WTC11 (cell line): ENCODE measurements at regions not wholly inside any gene's neighbourhood (a gene's known extent, or its start where the extent isn't known, plus 50 kb on each side); places are given as distances from the start of the nearest gene placed in this dataset.

Experiments
- ATF1 ChIP-seq: sonication (generic); formaldehyde crosslinking; IDR thresholded peaks from 2 replicates; pipeline ENCODE4 v1.8.1; 2023; ENCODE audit warnings: mild to moderate bottlenecking, moderate library complexity, missing genetic modification reagents
- FOXK1 ChIP-seq: sonication (generic); formaldehyde crosslinking; IDR thresholded peaks from 2 replicates; pipeline ENCODE4 v1.8.0; 2022; ENCODE audit warnings: mild to moderate bottlenecking, moderate library complexity, missing genetic modification reagents
- NR1H2 ChIP-seq: sonication (generic); formaldehyde crosslinking; IDR thresholded peaks from 2 replicates; pipeline ENCODE4 v1.9.0; 2021; ENCODE audit warnings: mild to moderate bottlenecking, moderate library complexity, missing genetic modification reagents
- NR3C1 ChIP-seq: sonication (generic); formaldehyde crosslinking; conservative IDR thresholded peaks from 2 replicates; pipeline ENCODE4 v1.8.1; 2023; ENCODE audit warnings: low read depth, mild to moderate bottlenecking, missing genetic modification reagents
- TEAD4 ChIP-seq: sonication (generic); formaldehyde crosslinking; IDR thresholded peaks from 2 replicates; pipeline ENCODE4 v1.8.0; 2022; ENCODE audit warnings: mild to moderate bottlenecking, missing genetic modification reagents
- ZNF121 ChIP-seq: sonication (generic); formaldehyde crosslinking; IDR thresholded peaks from 2 replicates; pipeline ENCODE4 v1.8.0; 2023; ENCODE audit warnings: missing genetic modification reagents
- ZNF263 ChIP-seq: sonication (generic); formaldehyde crosslinking; IDR thresholded peaks from 2 replicates; pipeline ENCODE4 v1.8.1; 2022; ENCODE audit warnings: low read depth, mild to moderate bottlenecking, moderate library complexity, missing genetic modification reagents
- TF ChIP-seq, protein P1 (sequence below): sonication (generic); formaldehyde crosslinking; IDR thresholded peaks from 2 replicates; pipeline ENCODE4 v1.8.1; 2023; ENCODE audit warnings: mild to moderate bottlenecking, missing genetic modification reagents
- TF ChIP-seq, protein P2 (sequence below): sonication (generic); formaldehyde crosslinking; IDR thresholded peaks from 2 replicates; pipeline ENCODE4 v1.8.0; 2022; ENCODE audit warnings: mild to moderate bottlenecking, missing genetic modification reagents
- TF ChIP-seq, protein P3 (sequence below): fragments of 250-450 bp; sonication (Bioruptor Pico); IDR thresholded peaks from 2 replicates; pipeline ENCODE4 v1.8.0; 2021; ENCODE audit warnings: mild to moderate bottlenecking
- TF ChIP-seq, protein P4 (sequence below): fragments of 200-600 bp; IDR thresholded peaks from 2 replicates; pipeline ENCODE4 v1.8.0; 2022; ENCODE audit warnings: antibody characterized with exemption
- TF ChIP-seq, protein P5 (sequence below): sonication (generic); formaldehyde crosslinking; conservative IDR thresholded peaks from 2 replicates; pipeline ENCODE4 v1.8.1; 2022; ENCODE audit warnings: mild to moderate bottlenecking, missing genetic modification reagents
- TF ChIP-seq, protein P6 (sequence below): sonication (generic); formaldehyde crosslinking; IDR thresholded peaks from 2 replicates; pipeline ENCODE4 v1.8.1; 2022; ENCODE audit warnings: missing genetic modification reagents, borderline replicate concordance
- TF ChIP-seq, protein P7 (sequence below): sonication (generic); formaldehyde crosslinking; IDR thresholded peaks from 2 replicates; pipeline ENCODE4 v1.8.1; 2023; ENCODE audit warnings: mild to moderate bottlenecking, missing genetic modification reagents

DNA sequence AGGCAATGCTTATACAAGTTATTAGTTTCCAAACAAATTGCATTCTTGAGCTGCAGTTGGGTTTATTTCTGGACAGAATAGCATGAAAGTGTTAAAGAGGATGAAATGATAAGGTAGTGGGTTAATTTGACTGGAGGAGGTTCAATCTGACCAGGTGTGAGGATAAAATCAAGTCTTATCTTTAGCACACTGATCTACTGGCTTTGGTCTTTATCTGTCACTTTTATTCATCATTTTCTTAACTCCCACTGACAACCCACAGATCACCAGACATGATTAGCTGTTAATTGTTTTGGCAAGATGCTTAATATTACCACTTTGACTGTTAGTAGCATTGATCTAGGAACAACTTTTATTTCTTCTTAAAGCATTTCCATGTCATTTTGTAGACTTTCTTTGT lies 74.4 kb upstream of the CNTLN start:
- TF ChIP-seq, protein P1, sequence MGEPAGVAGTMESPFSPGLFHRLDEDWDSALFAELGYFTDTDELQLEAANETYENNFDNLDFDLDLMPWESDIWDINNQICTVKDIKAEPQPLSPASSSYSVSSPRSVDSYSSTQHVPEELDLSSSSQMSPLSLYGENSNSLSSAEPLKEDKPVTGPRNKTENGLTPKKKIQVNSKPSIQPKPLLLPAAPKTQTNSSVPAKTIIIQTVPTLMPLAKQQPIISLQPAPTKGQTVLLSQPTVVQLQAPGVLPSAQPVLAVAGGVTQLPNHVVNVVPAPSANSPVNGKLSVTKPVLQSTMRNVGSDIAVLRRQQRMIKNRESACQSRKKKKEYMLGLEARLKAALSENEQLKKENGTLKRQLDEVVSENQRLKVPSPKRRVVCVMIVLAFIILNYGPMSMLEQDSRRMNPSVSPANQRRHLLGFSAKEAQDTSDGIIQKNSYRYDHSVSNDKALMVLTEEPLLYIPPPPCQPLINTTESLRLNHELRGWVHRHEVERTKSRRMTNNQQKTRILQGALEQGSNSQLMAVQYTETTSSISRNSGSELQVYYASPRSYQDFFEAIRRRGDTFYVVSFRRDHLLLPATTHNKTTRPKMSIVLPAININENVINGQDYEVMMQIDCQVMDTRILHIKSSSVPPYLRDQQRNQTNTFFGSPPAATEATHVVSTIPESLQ, result no peak
- TF ChIP-seq, protein P2, sequence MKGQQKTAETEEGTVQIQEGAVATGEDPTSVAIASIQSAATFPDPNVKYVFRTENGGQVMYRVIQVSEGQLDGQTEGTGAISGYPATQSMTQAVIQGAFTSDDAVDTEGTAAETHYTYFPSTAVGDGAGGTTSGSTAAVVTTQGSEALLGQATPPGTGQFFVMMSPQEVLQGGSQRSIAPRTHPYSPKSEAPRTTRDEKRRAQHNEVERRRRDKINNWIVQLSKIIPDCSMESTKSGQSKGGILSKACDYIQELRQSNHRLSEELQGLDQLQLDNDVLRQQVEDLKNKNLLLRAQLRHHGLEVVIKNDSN (CRISPR knock-in tag), result no peak
- TF ChIP-seq, protein P3, sequence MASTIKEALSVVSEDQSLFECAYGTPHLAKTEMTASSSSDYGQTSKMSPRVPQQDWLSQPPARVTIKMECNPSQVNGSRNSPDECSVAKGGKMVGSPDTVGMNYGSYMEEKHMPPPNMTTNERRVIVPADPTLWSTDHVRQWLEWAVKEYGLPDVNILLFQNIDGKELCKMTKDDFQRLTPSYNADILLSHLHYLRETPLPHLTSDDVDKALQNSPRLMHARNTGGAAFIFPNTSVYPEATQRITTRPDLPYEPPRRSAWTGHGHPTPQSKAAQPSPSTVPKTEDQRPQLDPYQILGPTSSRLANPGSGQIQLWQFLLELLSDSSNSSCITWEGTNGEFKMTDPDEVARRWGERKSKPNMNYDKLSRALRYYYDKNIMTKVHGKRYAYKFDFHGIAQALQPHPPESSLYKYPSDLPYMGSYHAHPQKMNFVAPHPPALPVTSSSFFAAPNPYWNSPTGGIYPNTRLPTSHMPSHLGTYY (CRISPR knock-in tag), result no peak
- TF ChIP-seq, protein P4, sequence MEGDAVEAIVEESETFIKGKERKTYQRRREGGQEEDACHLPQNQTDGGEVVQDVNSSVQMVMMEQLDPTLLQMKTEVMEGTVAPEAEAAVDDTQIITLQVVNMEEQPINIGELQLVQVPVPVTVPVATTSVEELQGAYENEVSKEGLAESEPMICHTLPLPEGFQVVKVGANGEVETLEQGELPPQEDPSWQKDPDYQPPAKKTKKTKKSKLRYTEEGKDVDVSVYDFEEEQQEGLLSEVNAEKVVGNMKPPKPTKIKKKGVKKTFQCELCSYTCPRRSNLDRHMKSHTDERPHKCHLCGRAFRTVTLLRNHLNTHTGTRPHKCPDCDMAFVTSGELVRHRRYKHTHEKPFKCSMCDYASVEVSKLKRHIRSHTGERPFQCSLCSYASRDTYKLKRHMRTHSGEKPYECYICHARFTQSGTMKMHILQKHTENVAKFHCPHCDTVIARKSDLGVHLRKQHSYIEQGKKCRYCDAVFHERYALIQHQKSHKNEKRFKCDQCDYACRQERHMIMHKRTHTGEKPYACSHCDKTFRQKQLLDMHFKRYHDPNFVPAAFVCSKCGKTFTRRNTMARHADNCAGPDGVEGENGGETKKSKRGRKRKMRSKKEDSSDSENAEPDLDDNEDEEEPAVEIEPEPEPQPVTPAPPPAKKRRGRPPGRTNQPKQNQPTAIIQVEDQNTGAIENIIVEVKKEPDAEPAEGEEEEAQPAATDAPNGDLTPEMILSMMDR, result no peak
- TF ChIP-seq ZNF263 (CRISPR knock-in tag), result no peak
- TF ChIP-seq FOXK1 (CRISPR knock-in tag), result no peak
- TF ChIP-seq NR1H2 (CRISPR knock-in tag), result no peak
- TF ChIP-seq, protein P5, sequence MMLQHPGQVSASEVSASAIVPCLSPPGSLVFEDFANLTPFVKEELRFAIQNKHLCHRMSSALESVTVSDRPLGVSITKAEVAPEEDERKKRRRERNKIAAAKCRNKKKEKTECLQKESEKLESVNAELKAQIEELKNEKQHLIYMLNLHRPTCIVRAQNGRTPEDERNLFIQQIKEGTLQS (CRISPR knock-in tag), result no peak
- TF ChIP-seq NR3C1 (CRISPR knock-in tag), result no peak
- no peak for TF ChIP-seq ZNF121 (CRISPR knock-in tag)
- no peak for TF ChIP-seq TEAD4 (CRISPR knock-in tag)
- no peak for TF ChIP-seq ATF1
- TF ChIP-seq, protein P6, sequence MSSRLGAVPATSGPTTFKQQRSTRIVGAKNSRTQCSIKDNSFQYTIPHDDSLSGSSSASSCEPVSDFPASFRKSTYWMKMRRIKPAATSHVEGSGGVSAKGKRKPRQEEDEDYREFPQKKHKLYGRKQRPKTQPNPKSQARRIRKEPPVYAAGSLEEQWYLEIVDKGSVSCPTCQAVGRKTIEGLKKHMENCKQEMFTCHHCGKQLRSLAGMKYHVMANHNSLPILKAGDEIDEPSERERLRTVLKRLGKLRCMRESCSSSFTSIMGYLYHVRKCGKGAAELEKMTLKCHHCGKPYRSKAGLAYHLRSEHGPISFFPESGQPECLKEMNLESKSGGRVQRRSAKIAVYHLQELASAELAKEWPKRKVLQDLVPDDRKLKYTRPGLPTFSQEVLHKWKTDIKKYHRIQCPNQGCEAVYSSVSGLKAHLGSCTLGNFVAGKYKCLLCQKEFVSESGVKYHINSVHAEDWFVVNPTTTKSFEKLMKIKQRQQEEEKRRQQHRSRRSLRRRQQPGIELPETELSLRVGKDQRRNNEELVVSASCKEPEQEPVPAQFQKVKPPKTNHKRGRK (CRISPR knock-in tag), result no peak
- TF ChIP-seq, protein P7, sequence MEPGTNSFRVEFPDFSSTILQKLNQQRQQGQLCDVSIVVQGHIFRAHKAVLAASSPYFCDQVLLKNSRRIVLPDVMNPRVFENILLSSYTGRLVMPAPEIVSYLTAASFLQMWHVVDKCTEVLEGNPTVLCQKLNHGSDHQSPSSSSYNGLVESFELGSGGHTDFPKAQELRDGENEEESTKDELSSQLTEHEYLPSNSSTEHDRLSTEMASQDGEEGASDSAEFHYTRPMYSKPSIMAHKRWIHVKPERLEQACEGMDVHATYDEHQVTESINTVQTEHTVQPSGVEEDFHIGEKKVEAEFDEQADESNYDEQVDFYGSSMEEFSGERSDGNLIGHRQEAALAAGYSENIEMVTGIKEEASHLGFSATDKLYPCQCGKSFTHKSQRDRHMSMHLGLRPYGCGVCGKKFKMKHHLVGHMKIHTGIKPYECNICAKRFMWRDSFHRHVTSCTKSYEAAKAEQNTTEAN (CRISPR knock-in tag), result no peak
